GM23338 (cell line): ENCODE measurements at regions not wholly inside any gene's neighbourhood (a gene's known extent, or its start where the extent isn't known, plus 50 kb on each side); places are given as distances from the start of the nearest gene placed in this dataset.

Experiments used
- POLR2AphosphoS5 ChIP-seq: IDR thresholded peaks from 2 replicates; pipeline ENCODE4 v1.6.1; 2016; ENCODE audit warnings: antibody characterized with exemption, low read depth
- TF ChIP-seq, protein P1 (sequence below), 2 experiments: fragments of 200-600 bp in 1 of 2; sonication (generic) in 1 of 2; conservative IDR thresholded peaks; 2 replicates each; pipeline versions ENCODE4 v1.5.1 to v1.6.1; 2016 to 2017; ENCODE audit warnings: antibody characterized with exemption in 2 of 2, low read depth in 2 of 2, mild to moderate bottlenecking in 2 of 2, moderate library complexity in 1 of 2

DNA sequence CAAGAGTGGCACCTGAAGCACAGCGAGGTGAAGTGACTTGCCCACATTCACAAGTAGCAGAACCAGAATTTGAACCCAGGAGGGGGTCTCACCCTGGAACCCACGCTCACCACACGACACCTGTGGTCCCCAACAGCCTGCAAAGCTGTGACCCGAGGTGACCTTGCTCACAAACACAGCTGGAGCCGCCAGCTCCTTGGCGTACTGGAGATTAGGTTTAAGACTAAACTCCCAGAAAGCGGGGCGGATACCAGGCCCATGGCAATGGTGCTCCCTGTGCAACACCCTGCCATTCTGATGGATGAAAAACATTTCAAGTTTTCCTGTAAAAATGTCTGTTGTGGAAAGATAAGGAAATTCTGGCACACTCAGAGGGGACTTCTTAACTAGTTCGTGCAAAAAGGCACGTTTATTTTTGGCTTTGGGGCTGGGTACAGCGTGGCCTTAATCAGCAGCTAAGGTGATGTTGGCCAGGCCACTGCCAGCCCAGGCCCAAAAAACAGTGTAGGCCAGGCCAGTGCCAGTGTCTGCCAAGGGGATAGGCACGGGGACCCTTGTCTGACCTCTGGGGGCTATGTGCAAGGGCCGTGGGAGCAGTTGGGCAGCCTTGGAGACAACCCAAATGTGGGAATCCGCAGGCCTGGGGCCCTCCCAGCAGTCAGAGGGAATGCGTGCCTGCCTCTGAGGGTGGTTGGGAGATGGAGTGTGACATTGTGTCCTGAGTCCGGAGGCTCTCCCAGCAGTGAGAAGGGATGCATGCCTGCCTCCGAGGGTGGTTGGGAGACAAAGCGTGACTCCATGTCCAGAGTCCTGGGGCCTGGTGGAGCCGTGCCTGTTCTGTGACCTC, 185.0 kb upstream of the HS6ST1 start:
- TF ChIP-seq, protein P1, sequence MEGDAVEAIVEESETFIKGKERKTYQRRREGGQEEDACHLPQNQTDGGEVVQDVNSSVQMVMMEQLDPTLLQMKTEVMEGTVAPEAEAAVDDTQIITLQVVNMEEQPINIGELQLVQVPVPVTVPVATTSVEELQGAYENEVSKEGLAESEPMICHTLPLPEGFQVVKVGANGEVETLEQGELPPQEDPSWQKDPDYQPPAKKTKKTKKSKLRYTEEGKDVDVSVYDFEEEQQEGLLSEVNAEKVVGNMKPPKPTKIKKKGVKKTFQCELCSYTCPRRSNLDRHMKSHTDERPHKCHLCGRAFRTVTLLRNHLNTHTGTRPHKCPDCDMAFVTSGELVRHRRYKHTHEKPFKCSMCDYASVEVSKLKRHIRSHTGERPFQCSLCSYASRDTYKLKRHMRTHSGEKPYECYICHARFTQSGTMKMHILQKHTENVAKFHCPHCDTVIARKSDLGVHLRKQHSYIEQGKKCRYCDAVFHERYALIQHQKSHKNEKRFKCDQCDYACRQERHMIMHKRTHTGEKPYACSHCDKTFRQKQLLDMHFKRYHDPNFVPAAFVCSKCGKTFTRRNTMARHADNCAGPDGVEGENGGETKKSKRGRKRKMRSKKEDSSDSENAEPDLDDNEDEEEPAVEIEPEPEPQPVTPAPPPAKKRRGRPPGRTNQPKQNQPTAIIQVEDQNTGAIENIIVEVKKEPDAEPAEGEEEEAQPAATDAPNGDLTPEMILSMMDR (conservative IDR thresholded peaks at IDR 0.05; ENCODE audit: low read depth in 2 of 2): no peak
- no peak for TF ChIP-seq POLR2AphosphoS5
